B cell (primary cell): ENCODE measurements at regions not wholly inside any gene's neighbourhood (a gene's known extent, or its start where the extent isn't known, plus 50 kb on each side); places are given as distances from the start of the nearest gene placed in this dataset.

Experiments
- ATAC-seq: fragments of 200-7000 bp; cut with Tn5 transposase; one replicate; pipeline ENCODE4 v1.10.0; 2021; ENCODE audit warnings: low read depth, mild to moderate bottlenecking, moderate number of reproducible peaks, moderate library complexity
- CTCF ChIA-PET: fragments of 350-600 bp; sonication (Branson Sonifier 250); formaldehyde crosslinking; loops from one replicate; lab custom pipeline; 2021; ENCODE audit warnings: antibody characterized with exemption, inconsistent platforms; lab: Charles Lee
- POLR2A ChIA-PET: fragments of 350-600 bp; sonication (Branson Sonifier 250); formaldehyde crosslinking; loops from one replicate; lab custom pipeline; 2021; ENCODE audit warnings: antibody characterized with exemption; lab: Charles Lee
- DNase-seq: peaks from one replicate; pipeline ENCODE4 v3.0.0; 2013
- H2AFZ ChIP-seq: 2 replicates; pipeline ENCODE4 v1.6.1; 2012; ENCODE audit warnings: mild to moderate bottlenecking, low read depth, low read length; ENCODE audit not compliant: insufficient read depth, poor library complexity, severe bottlenecking
- H3K27ac ChIP-seq, 2 donors: 1 replicate in 1 of 2; 2 replicates in 1 of 2; pipeline ENCODE4 v1.5.1; 2012 to 2013; ENCODE audit warnings: low read length in 2 of 2, mild to moderate bottlenecking in 2 of 2, moderate library complexity in 1 of 2
- H3K27me3 ChIP-seq, 4 experiments: fragments of 200-600 bp in 1 of 4; sonication (generic) in 1 of 4; replicated peaks in 1 of 4; 1 replicate in 2 of 4; 2 replicates in 2 of 4; pipeline versions ENCODE4 v1.6.1 to v1.7.0; 2013 to 2016; ENCODE audit warnings: low read length in 3 of 4, mild to moderate bottlenecking in 2 of 4, mixed read lengths in 1 of 4, moderate library complexity in 1 of 4; ENCODE audit not compliant: insufficient read depth in 4 of 4, control insufficient read depth in 3 of 4; ENCODE audit errors: control extremely low read depth in 1 of 4
- H3K36me3 ChIP-seq, 2 experiments: replicated peaks in 1 of 2; 1 replicate in 1 of 2; 2 replicates in 1 of 2; pipeline versions ENCODE4 v1.6.1 to v1.7.1; 2013; ENCODE audit warnings: low read length in 1 of 2; ENCODE audit not compliant: insufficient read depth in 2 of 2, control insufficient read depth in 1 of 2; ENCODE audit errors: control extremely low read depth in 1 of 2, extremely low read depth in 1 of 2
- H3K4me1 ChIP-seq, 2 donors: fragments of 200-600 bp in 1 of 2; sonication (generic) in 1 of 2; 1 replicate in 1 of 2; 2 replicates in 1 of 2; pipeline versions ENCODE4 v1.5.1 to v1.6.1; 2013 to 2017; ENCODE audit warnings: low read length in 2 of 2; ENCODE audit not compliant: control insufficient read depth in 2 of 2, insufficient read depth in 2 of 2
- H3K4me2 ChIP-seq: replicated peaks from 2 replicates; pipeline ENCODE3; 2012; ENCODE audit warnings: mild to moderate bottlenecking, low read depth, low read length; ENCODE audit not compliant: poor library complexity, severe bottlenecking
- H3K4me3 ChIP-seq, 5 experiments: fragments of 200-600 bp in 1 of 5; sonication (generic) in 1 of 5; 1 replicate in 3 of 5; 2 replicates in 2 of 5; pipeline versions ENCODE4 v1.5.1 to v1.7.0; 2011 to 2016; ENCODE audit warnings: low read length in 4 of 5, mild to moderate bottlenecking in 4 of 5, low read depth in 2 of 5, control low read depth in 1 of 5, moderate library complexity in 1 of 5; ENCODE audit not compliant: insufficient read depth in 1 of 5; ENCODE audit errors: control extremely low read depth in 1 of 5, extremely low read depth in 1 of 5
- H3K79me2 ChIP-seq: fragments of 200-600 bp; sonication (generic); one replicate; pipeline ENCODE4 v1.6.0; 2016; ENCODE audit warnings: low read length; ENCODE audit not compliant: control insufficient read depth, insufficient read depth
- H3K9ac ChIP-seq: fragments of 200-600 bp; sonication (generic); 2 replicates; pipeline ENCODE4 v1.6.1; 2017; ENCODE audit warnings: mild to moderate bottlenecking, low read length, moderate library complexity
- H3K9me3 ChIP-seq, 3 donors: one replicate each; pipeline versions ENCODE4 v1.6.1 to v1.7.1; 2013; ENCODE audit warnings: low read length in 2 of 3; ENCODE audit not compliant: control insufficient read depth in 2 of 3, insufficient read depth in 1 of 3; ENCODE audit errors: control extremely low read depth in 1 of 3
- H4K20me1 ChIP-seq: 2 replicates; pipeline ENCODE4 v1.6.0; 2012; ENCODE audit warnings: mild to moderate bottlenecking, low read length; ENCODE audit not compliant: insufficient read depth, control insufficient read depth, poor library complexity, severe bottlenecking
- H3K27ac Mint-ChIP-seq: one replicate; pipeline ENCODE4 v1.8.0; 2021; ENCODE audit warnings: mixed read lengths
- H3K27me3 Mint-ChIP-seq: one replicate; pipeline ENCODE4 v1.8.0; 2021; ENCODE audit warnings: mixed read lengths
- H3K4me1 Mint-ChIP-seq: one replicate; pipeline ENCODE4 v1.8.0; 2021; ENCODE audit warnings: mixed read lengths
- H3K4me3 Mint-ChIP-seq: one replicate; pipeline ENCODE4 v1.8.0; 2021; ENCODE audit warnings: mixed read lengths
- H3K9me3 Mint-ChIP-seq: one replicate; pipeline ENCODE4 v1.8.0; 2022; ENCODE audit warnings: mixed read lengths; ENCODE audit not compliant: insufficient read depth
- EZH2 ChIP-seq: IDR thresholded peaks from 2 replicates; pipeline ENCODE4 v1.6.1; 2012; ENCODE audit warnings: borderline replicate concordance, low read depth, mild to moderate bottlenecking, moderate library complexity, low read length; ENCODE audit not compliant: insufficient read depth, poor library complexity, severe bottlenecking
- WGBS: methylation state at CpG from one replicate; pipeline ENCODE4 v1.1.5; 2013; ENCODE audit warnings: missing lambda C conversion rate; ENCODE audit not compliant: insufficient coverage; 5-methylcytosine and 5-hydroxymethylcytosine counted together
- intact Hi-C: fragments of 100-400 bp; cut with micrococcal nuclease; formaldehyde crosslinking; loops from one replicate; pipeline ENCODE4 v1.10.0; 2022
- TF ChIP-seq, protein P1 (sequence below): fragments of 200-600 bp; IDR thresholded peaks from one replicate; pipeline ENCODE4 v1.8.0; 2022; ENCODE audit warnings: antibody characterized with exemption, mild to moderate bottlenecking

DNA sequence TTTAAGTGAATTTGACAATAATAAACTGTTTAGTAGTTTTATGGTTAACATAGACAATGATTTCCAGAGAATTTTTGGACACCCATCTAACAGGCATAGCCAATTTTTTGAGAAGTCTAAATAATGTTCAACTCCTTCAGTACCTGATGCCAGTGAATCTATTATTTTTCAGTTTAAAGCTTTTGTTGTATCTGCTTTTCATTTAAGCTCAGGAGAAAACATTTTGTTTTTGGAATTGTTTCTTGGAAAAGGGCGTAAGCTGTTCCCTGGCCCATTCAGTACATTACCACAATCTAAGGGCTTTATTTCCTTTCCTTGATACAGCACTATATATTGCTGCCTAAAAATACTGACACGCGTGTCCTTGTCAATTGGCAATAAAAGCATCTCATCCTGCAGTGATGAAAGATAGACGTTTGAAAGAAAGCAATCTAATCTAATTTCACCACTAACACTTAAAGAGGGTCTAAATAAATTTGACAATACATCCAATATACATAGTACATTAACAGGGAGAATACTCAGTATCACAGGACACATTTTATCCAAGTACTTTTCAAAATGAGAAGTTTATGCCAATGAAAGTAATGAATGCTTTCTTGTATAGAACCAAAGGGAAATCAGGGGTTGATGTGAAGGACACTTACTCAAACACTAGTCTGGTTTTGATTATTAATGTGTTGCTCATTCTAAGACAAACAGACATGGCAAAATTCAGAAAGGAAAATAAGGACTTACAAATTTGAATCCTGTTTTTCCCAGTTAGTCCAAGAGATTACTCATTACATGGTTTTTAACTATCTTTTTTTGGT is 104.2 kb upstream of the LGR5 start:
- Histone ChIP-seq H3K79me2 (no peaks in the 10 kb centered on the region), H3K27me3 (no peaks in the 10 kb centered on the region), H3K9ac (no peak overlapping the region), H3K9me3 (no peaks in the 10 kb centered on the region), H3K27ac (no peak overlapping the region), H3K4me2 (no peak overlapping the region), H2AFZ (no peak overlapping the region), H4K20me1 (no peaks in the 10 kb centered on the region), H3K4me1 (no peaks in the 10 kb centered on the region), H3K4me3 (no peak overlapping the region), H3K36me3 (no peaks in the 10 kb centered on the region)
- no peak overlapping the region for H3K27ac Mint-ChIP-seq
- no peak overlapping the region for H3K4me3 Mint-ChIP-seq
- 100% methylated on average over 2 of the region's 4 CpGs for WGBS
- no peaks in the 10 kb centered on the region for H3K4me1 Mint-ChIP-seq
- ChIA-PET POLR2A (no interaction called here), CTCF (no interaction called here)
- H3K9me3 Mint-ChIP-seq: peaks cover 4% of the 10 kb centered on the region
- no peaks in the 10 kb centered on the region for H3K27me3 Mint-ChIP-seq
- DNase-seq (no peak), ATAC-seq (no peak)
- TF ChIP-seq, protein P1, sequence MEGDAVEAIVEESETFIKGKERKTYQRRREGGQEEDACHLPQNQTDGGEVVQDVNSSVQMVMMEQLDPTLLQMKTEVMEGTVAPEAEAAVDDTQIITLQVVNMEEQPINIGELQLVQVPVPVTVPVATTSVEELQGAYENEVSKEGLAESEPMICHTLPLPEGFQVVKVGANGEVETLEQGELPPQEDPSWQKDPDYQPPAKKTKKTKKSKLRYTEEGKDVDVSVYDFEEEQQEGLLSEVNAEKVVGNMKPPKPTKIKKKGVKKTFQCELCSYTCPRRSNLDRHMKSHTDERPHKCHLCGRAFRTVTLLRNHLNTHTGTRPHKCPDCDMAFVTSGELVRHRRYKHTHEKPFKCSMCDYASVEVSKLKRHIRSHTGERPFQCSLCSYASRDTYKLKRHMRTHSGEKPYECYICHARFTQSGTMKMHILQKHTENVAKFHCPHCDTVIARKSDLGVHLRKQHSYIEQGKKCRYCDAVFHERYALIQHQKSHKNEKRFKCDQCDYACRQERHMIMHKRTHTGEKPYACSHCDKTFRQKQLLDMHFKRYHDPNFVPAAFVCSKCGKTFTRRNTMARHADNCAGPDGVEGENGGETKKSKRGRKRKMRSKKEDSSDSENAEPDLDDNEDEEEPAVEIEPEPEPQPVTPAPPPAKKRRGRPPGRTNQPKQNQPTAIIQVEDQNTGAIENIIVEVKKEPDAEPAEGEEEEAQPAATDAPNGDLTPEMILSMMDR: no peak
- no peak for TF ChIP-seq EZH2
- intact Hi-C loops: no loop called here

DNA sequence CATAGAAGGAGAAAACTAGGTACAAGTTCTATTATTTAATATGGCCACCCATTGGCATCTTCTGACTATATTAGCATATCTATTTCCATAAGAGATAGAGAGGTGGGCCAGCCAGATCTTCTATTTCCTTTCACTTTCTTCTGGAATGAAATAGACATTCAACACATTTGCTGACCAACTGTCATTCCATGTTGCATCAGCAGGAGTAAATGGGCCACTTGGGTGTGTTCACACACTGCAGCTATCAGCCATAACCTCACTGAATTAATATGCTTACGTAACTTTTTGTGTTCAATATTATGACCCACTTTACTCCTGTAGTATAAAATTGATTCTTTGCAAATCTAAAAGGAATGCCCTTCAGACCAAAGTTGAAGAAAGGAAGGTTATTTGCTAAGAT is 106.2 kb upstream of the LGR5 start:
- Histone ChIP-seq H3K4me2 (no peak overlapping the region), H3K27me3 (no peaks in the 10 kb centered on the region), H3K4me3 (no peak overlapping the region), H4K20me1 (no peaks in the 10 kb centered on the region), H3K27ac (no peak overlapping the region), H2AFZ (no peak overlapping the region), H3K4me1 (no peaks in the 10 kb centered on the region), H3K9me3 (no peaks in the 10 kb centered on the region), H3K79me2 (no peaks in the 10 kb centered on the region), H3K9ac (no peak overlapping the region), H3K36me3 (no peaks in the 10 kb centered on the region)
- DNase-seq (no peak), ATAC-seq (no peak)
- no peak overlapping the region for H3K4me3 Mint-ChIP-seq
- H3K4me1 Mint-ChIP-seq: no peaks in the 10 kb centered on the region
- CTCF ChIA-PET: no interaction called here
- peaks cover 4% of the 10 kb centered on the region for H3K9me3 Mint-ChIP-seq
- H3K27ac Mint-ChIP-seq: no peak overlapping the region
- intact Hi-C loops: no loop called here
- no CpG with 5 or more reads among the region's 1 CpG for WGBS
- no peak for TF ChIP-seq EZH2
- TF ChIP-seq, protein P1: no peak
- POLR2A ChIA-PET: no interaction called here
- no peaks in the 10 kb centered on the region for H3K27me3 Mint-ChIP-seq
